Left lung (tissue), 4 donors: ENCODE measurements at regions not wholly inside any gene's neighbourhood (a gene's known extent, or its start where the extent isn't known, plus 50 kb on each side); places are given as distances from the start of the nearest gene placed in this dataset.

Experiments
- ATAC-seq: fragments of 200-7000 bp; cut with Tn5 transposase; one replicate; pipeline ENCODE4 v1.9.1; 2020; ENCODE audit warnings: moderate library complexity
- DNase-seq, 4 donors: peaks; one replicate each; pipeline ENCODE4 v3.0.0-alpha.2; 2013 to 2020
- H3K27ac ChIP-seq, 2 donors: fragments of 200-600 bp; sonication (generic) in 1 of 2; one replicate each; pipeline versions ENCODE4 v1.5.0 to v1.8.0; 2020 to 2021
- H3K27me3 ChIP-seq, 2 donors: fragments of 200-600 bp; sonication (generic) in 1 of 2; one replicate each; pipeline versions ENCODE4 v1.5.0 to v1.8.0; 2020 to 2021
- H3K36me3 ChIP-seq, 2 donors: fragments of 200-600 bp; sonication (generic) in 1 of 2; one replicate each; pipeline versions ENCODE4 v1.5.0 to v1.8.0; 2020 to 2021
- H3K4me1 ChIP-seq, 2 donors: fragments of 200-600 bp; one replicate each; pipeline ENCODE4 v1.8.0; 2021
- H3K4me3 ChIP-seq, 2 donors: fragments of 200-600 bp; sonication (generic) in 1 of 2; one replicate each; pipeline versions ENCODE4 v1.5.0 to v1.8.0; 2020 to 2021; ENCODE audit warnings: mild to moderate bottlenecking in 1 of 2
- H3K9me3 ChIP-seq, 2 donors: fragments of 200-600 bp; sonication (generic) in 1 of 2; one replicate each; pipeline versions ENCODE4 v1.5.0 to v1.8.0; 2020 to 2021
- intact Hi-C, 2 donors: fragments of 100-400 bp; cut with DNase I; formaldehyde crosslinking; loops; one replicate each; pipeline versions ENCODE4 v1.11.2 to v1.14.2; 2022
- TF ChIP-seq, protein P1 (sequence below), 2 donors: fragments of 200-600 bp; sonication (generic) in 1 of 2; IDR thresholded peaks; one replicate each; pipeline versions ENCODE4 v1.5.0 to v1.8.0; 2021; ENCODE audit warnings: antibody characterized with exemption in 2 of 2
- donor health status: DM: no; HTN: yes; CAD: no.
- donor health status: DM: no; HTN: no; CAD: no.

DNA sequence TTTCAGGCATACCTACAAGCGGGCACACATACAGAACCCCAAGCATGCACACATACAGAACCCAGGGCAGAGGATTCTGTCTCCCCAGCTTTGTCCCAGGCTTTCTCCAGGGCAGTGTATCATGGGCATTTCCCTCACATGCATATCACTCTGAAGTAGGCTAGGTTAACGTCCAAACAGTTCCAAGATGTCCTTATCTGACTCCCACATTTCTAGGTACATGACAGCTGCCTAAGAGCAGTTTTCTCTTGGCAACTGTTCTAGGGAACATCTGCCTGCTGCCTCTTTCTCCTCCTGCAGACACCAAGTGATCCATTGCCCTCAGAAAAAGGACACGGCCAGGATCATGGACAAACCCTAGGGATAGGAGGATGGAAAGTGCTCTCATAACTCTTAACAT, 84.9 kb upstream of the NR3C1 start:
- TF ChIP-seq, protein P1, sequence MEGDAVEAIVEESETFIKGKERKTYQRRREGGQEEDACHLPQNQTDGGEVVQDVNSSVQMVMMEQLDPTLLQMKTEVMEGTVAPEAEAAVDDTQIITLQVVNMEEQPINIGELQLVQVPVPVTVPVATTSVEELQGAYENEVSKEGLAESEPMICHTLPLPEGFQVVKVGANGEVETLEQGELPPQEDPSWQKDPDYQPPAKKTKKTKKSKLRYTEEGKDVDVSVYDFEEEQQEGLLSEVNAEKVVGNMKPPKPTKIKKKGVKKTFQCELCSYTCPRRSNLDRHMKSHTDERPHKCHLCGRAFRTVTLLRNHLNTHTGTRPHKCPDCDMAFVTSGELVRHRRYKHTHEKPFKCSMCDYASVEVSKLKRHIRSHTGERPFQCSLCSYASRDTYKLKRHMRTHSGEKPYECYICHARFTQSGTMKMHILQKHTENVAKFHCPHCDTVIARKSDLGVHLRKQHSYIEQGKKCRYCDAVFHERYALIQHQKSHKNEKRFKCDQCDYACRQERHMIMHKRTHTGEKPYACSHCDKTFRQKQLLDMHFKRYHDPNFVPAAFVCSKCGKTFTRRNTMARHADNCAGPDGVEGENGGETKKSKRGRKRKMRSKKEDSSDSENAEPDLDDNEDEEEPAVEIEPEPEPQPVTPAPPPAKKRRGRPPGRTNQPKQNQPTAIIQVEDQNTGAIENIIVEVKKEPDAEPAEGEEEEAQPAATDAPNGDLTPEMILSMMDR (IDR thresholded peaks at IDR 0.05), result no peak
- no peak overlapping the region for H3K4me3 ChIP-seq
- no peaks in the 10 kb centered on the region for H3K4me1 ChIP-seq
- H3K9me3 ChIP-seq, result no peaks in the 10 kb centered on the region
- no peaks in the 10 kb centered on the region for H3K36me3 ChIP-seq
- DNase-seq, result no peak
- H3K27me3 ChIP-seq, result no peaks in the 10 kb centered on the region
- intact Hi-C loops, result no loop called here
- ATAC-seq, result no peak
- no peak overlapping the region for H3K27ac ChIP-seq

- intact Hi-C loops, result no loop called here
- DNase-seq (no peak), ATAC-seq (no peak)
- Histone ChIP-seq H3K36me3 (no peaks in the 10 kb centered on the region), H3K27ac (no peak overlapping the region), H3K27me3 (no peaks in the 10 kb centered on the region), H3K4me1 (peaks cover 0 to 4% of the 10 kb centered on the region in 2 donors), H3K9me3 (no peaks in the 10 kb centered on the region), H3K4me3 (no peak overlapping the region)
- TF ChIP-seq, protein P1 (IDR thresholded peaks at IDR 0.05), result no peak
These were observed 81.1 kb upstream of the NR3C1 start for GRCh38 chr5:143484601-143485000.

DNA sequence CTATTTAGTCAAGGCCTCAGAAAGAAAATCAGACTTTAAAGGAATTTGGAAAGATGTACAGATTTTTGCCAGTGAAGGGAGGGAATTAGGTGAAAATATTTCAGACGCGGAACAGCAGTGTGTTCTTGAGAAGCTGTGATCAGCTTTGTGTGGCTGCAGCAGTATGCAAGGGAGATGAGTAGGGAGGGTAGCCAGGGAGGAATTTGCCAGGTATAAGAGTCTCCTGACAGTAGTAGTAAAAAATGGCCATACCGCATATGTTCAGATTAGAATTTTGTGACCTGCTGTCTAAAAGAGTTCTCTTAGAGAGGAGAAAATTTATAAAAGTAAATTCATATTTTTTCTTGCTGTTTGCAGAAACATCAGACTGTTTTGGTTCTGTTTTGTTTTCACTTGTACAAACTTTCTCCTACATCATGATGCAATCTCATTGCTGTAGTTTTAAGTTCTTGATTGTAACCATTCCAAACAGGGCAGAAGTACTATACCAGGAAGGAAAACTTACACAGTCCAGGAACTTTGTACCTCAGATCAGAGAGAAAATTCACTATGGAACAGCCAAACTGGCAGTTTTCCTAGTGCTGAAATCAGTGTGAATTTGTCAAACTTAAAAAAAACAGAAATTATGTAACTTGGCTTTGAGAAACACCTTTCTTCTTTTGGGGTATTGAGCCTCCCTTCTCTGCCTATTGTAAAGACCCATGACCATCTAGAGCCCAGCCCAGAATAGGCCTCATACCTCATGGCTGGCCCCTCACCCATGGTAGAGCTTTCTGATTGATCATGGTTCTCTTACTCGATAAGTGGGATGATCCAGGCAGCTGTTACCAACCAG, 78.4 kb upstream of the NR3C1 start:
- H3K27ac ChIP-seq, result no peak overlapping the region
- peak; percentile 80 for ATAC-seq

GRCh38 chr5:143480001-143480400, 76.5 kb upstream of the NR3C1 start:
- Histone ChIP-seq H3K9me3 (no peaks in the 10 kb centered on the region), H3K27me3 (no peaks in the 10 kb centered on the region), H3K4me1 (peaks cover 0 to 4% of the 10 kb centered on the region in 2 donors), H3K27ac (no peak overlapping the region), H3K4me3 (no peak overlapping the region), H3K36me3 (no peaks in the 10 kb centered on the region)
- TF ChIP-seq, protein P1 (IDR thresholded peaks at IDR 0.05), result no peak
- DNase-seq (no peak), ATAC-seq (no peak)
- intact Hi-C loops, result no loop called here

More for the DNA sequence above, 78.4 kb upstream of the NR3C1 start:
- DNase-seq, result no peak
- intact Hi-C loops, result no loop called here
- no peaks in the 10 kb centered on the region for H3K27me3 ChIP-seq
- peaks cover 0 to 4% of the 10 kb centered on the region in 2 donors for H3K4me1 ChIP-seq
- TF ChIP-seq, protein P1 (IDR thresholded peaks at IDR 0.05), result no peak
- H3K36me3 ChIP-seq, result no peaks in the 10 kb centered on the region
- no peak overlapping the region for H3K4me3 ChIP-seq
- no peaks in the 10 kb centered on the region for H3K9me3 ChIP-seq

DNA sequence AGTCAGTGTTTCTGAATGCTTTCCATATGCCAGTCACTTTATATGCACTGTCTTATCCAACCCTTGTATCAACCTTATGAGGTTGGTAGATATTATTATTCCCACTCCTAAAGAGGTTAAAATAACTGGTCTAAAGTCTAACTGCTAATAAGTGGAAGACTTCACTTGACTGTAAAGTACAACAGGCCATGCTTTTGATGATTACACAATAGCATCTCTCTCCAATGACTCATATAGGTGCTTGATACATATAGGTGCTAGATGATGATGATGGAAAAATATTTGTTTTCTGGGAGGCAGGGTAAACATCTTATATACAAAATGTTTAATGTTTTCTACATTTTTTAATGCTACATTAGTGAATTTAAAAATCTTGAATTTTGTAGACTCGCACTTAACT, 75.9 kb upstream of the NR3C1 start:
- intact Hi-C loops, result no loop called here
- Histone ChIP-seq H3K27me3 (no peaks in the 10 kb centered on the region), H3K4me3 (no peak overlapping the region), H3K9me3 (no peaks in the 10 kb centered on the region), H3K36me3 (no peaks in the 10 kb centered on the region), H3K4me1 (peaks cover 0 to 4% of the 10 kb centered on the region in 2 donors), H3K27ac (no peak overlapping the region)
- ATAC-seq (peak; percentile 64), DNase-seq (no peak)
- TF ChIP-seq, protein P1 (IDR thresholded peaks at IDR 0.05), result no peak
